ENCODE measurements at regions not wholly inside any gene's neighbourhood (a gene's known extent, or its start where the extent isn't known, plus 50 kb on each side); places are given as distances from the start of the nearest gene placed in this dataset.

- H2AK9ac ChIP-seq (replicated peaks; ENCODE audit: low read depth, low read length, poor library complexity) = no peak overlapping the region
- peaks cover 10% of the 10 kb centered on the region for H3K27me3 ChIP-seq (ENCODE audit: control insufficient read depth, insufficient read depth, low read length)
- dilution Hi-C loops (cut with HindIII; ENCODE audit: low sequenced_read_pairs, unreplicated experiment) (no loop called here), in situ Hi-C loops (cut with MboI; ENCODE audit: low sequenced_read_pairs) (no loop called here), intact Hi-C loops (cut with micrococcal nuclease) (no loop called here)
- BruUV-seq (replicated peaks) = no TSS peak
- H2AK5ac ChIP-seq (ENCODE audit: low read depth, low read length) = no peak overlapping the region
- H3K23ac ChIP-seq (ENCODE audit: low read depth, low read length) = no peak overlapping the region; the same call in 1 of the 2 replicates
- H3K9me1 ChIP-seq (ENCODE audit: insufficient read depth, low read length) = peaks cover 3% of the 10 kb centered on the region; the same call in 1 of the 2 replicates
- H3K4me3 ChIP-seq (ENCODE audit: insufficient read depth, low read depth, low read length) = no peak overlapping the region
- 92% methylated on average over 4 of the region's 7 CpGs; no CpG with 5 or more reads in 1 of the 2 experiments for WGBS, 2 experiments (ENCODE audit: extremely low coverage in 2 of 2, insufficient read length in 1 of 2)
- no peak overlapping the region for H3K4me2 ChIP-seq (ENCODE audit: low read depth, low read length)
- no peak overlapping the region; the same call in 1 of the 2 replicates for H2BK20ac ChIP-seq (ENCODE audit: low read depth, low read length)
- no peak overlapping the region for H3K18ac ChIP-seq (ENCODE audit: low read depth, low read length)
- no peaks in the 10 kb centered on the region for H3K36me3 ChIP-seq (ENCODE audit: control insufficient read depth, insufficient read depth, low read length)
- ChIA-PET CTCF (interaction anchor here (0.7 to 1.6 kb wide), 2 partner anchors 9 to 13 kb away, joined by 3 to 6 read pairs; no protein-coding TSS in a partner anchor), POLR2A (ENCODE audit: unreplicated experiment) (no interaction called here)
- H3K4me1 ChIP-seq (ENCODE audit: control insufficient read depth, insufficient read depth, low read length) = peaks cover 2% of the 10 kb centered on the region; the same call in 1 of the 2 replicates
- peak overlapping the region; percentile 11; the same call in 1 of the 2 replicates for H3K14ac ChIP-seq (replicated peaks; ENCODE audit: low read depth, low read length)
- H4K91ac ChIP-seq (ENCODE audit: insufficient read depth, low read depth, low read length) = no peak overlapping the region; the same call in 1 of the 2 replicates
- no peak overlapping the region for H3K27ac ChIP-seq (ENCODE audit: insufficient read depth, low read length)
- H2BK15ac ChIP-seq (ENCODE audit: low read depth, low read length) = no peak overlapping the region
- peak overlapping the region; percentile 61 for H2AFZ ChIP-seq (replicated peaks; ENCODE audit: low read length, poor library complexity)
- H2BK120ac ChIP-seq (ENCODE audit: low read depth, low read length) = peak overlapping the region; percentile 41; the same call in 1 of the 2 replicates
- H2BK5ac ChIP-seq (ENCODE audit: low read depth, low read length, poor library complexity, severe bottlenecking) = no peak overlapping the region
- no peak for DNase-seq
- no peak overlapping the region for H4K8ac ChIP-seq (ENCODE audit: low read depth in 2 of 2, low read length in 2 of 2)
- no peak overlapping the region for H3K4ac ChIP-seq (ENCODE audit: low read depth, low read length)
- no peaks in the 10 kb centered on the region for H4K20me1 ChIP-seq (ENCODE audit: insufficient read depth, low read length)
- ATAC-seq (ENCODE audit: low read depth) = no peak
- no peak overlapping the region for H4K5ac ChIP-seq (ENCODE audit: low read depth, low read length)
- no peaks in the 10 kb centered on the region for H3K79me1 ChIP-seq (ENCODE audit: low read depth in 1 of 2, low read length in 2 of 2)
- no peak for TF ChIP-seq CEBPB (IDR thresholded peaks at IDR 0.05; ENCODE audit: low read depth, low read length)
- no peak for TF ChIP-seq USF2 (IDR thresholded peaks at IDR 0.05; ENCODE audit: low read depth, low read length)
- no peak for TF ChIP-seq RAD21 (IDR thresholded peaks at IDR 0.05; ENCODE audit: low read length)
- no peak for TF ChIP-seq MAFK (IDR thresholded peaks at IDR 0.05; ENCODE audit: low read depth, low read length)
- TF ChIP-seq CHD1 (IDR thresholded peaks at IDR 0.05; ENCODE audit: low read depth, low read length) = no peak
- no peak for TF ChIP-seq MAZ (IDR thresholded peaks at IDR 0.05; ENCODE audit: borderline replicate concordance, low read depth, low read length)
- TF ChIP-seq, protein P1, sequence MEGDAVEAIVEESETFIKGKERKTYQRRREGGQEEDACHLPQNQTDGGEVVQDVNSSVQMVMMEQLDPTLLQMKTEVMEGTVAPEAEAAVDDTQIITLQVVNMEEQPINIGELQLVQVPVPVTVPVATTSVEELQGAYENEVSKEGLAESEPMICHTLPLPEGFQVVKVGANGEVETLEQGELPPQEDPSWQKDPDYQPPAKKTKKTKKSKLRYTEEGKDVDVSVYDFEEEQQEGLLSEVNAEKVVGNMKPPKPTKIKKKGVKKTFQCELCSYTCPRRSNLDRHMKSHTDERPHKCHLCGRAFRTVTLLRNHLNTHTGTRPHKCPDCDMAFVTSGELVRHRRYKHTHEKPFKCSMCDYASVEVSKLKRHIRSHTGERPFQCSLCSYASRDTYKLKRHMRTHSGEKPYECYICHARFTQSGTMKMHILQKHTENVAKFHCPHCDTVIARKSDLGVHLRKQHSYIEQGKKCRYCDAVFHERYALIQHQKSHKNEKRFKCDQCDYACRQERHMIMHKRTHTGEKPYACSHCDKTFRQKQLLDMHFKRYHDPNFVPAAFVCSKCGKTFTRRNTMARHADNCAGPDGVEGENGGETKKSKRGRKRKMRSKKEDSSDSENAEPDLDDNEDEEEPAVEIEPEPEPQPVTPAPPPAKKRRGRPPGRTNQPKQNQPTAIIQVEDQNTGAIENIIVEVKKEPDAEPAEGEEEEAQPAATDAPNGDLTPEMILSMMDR (conservative IDR thresholded peaks at IDR 0.05; ENCODE audit: low read depth, low read length) = no peak
- no peak for TF ChIP-seq SMC3 (IDR thresholded peaks at IDR 0.05; ENCODE audit: low read depth, low read length)
- no peak for TF ChIP-seq BHLHE40 (IDR thresholded peaks at IDR 0.05; ENCODE audit: low read depth, low read length)
- no peak for TF ChIP-seq NFE2L2 (IDR thresholded peaks at IDR 0.05; ENCODE audit: low read depth, low read length)
- no peak for TF ChIP-seq FOS (IDR thresholded peaks at IDR 0.05; ENCODE audit: low read depth, low read length)
- TF ChIP-seq POLR2A (IDR thresholded peaks at IDR 0.05; ENCODE audit: low read depth, low read length) = no peak
- H3K9me3 ChIP-seq (ENCODE audit: control insufficient read depth, insufficient read depth, low read length) = no peaks in the 10 kb centered on the region
- no peak overlapping the region for H3K56ac ChIP-seq (ENCODE audit: extremely low read depth, insufficient read depth, low read length)
- H3K9ac ChIP-seq (ENCODE audit: low read depth, low read length) = no peak overlapping the region
These were observed 66.7 kb upstream of the CORO2B start for GRCh38 chr15:68512052-68512451.

Data from IMR-90 (cell line).